22Rv1 (cell line): ENCODE measurements at regions not wholly inside any gene's neighbourhood (a gene's known extent, or its start where the extent isn't known, plus 50 kb on each side); places are given as distances from the start of the nearest gene placed in this dataset.

Source experiments
- ZFX ChIP-seq: fragments of 450-650 bp; IDR thresholded peaks from 2 replicates; pipeline ENCODE4 v1.6.1; 2017; ENCODE audit warnings: antibody characterized with exemption, borderline replicate concordance
- TF ChIP-seq, protein P1 (sequence below): fragments of 450-650 bp; IDR thresholded peaks from 2 replicates; pipeline ENCODE4 v1.5.1; 2017; ENCODE audit warnings: mild to moderate bottlenecking

DNA sequence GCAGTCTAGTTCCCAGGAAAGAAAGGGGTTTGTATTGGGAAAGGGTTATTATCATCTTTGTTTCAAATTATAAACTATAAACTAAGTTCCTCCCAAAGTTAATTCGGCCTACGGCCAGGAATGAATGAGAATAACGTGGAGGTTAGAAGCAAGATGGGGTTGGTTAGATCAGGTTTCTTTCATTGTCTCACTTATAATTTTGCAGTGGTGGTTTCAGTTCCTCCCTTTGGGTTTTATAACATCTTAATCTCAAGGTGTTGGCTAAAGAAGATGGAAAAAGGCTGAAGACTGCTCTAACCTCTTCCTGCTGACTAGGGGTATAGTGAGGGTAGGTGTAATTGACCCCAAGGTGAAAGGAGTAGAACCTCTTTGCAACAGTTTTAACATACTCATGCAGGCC is 1050.7 kb downstream of the OTOL1 start:
- TF ChIP-seq, protein P1, sequence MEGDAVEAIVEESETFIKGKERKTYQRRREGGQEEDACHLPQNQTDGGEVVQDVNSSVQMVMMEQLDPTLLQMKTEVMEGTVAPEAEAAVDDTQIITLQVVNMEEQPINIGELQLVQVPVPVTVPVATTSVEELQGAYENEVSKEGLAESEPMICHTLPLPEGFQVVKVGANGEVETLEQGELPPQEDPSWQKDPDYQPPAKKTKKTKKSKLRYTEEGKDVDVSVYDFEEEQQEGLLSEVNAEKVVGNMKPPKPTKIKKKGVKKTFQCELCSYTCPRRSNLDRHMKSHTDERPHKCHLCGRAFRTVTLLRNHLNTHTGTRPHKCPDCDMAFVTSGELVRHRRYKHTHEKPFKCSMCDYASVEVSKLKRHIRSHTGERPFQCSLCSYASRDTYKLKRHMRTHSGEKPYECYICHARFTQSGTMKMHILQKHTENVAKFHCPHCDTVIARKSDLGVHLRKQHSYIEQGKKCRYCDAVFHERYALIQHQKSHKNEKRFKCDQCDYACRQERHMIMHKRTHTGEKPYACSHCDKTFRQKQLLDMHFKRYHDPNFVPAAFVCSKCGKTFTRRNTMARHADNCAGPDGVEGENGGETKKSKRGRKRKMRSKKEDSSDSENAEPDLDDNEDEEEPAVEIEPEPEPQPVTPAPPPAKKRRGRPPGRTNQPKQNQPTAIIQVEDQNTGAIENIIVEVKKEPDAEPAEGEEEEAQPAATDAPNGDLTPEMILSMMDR: no peak
- TF ChIP-seq ZFX: no peak
